Keratinocyte (primary cell): ENCODE measurements at regions not wholly inside any gene's neighbourhood (a gene's known extent, or its start where the extent isn't known, plus 50 kb on each side); places are given as distances from the start of the nearest gene placed in this dataset.

Source experiments
- DNase-seq: peaks from one replicate; pipeline ENCODE4 v3.0.0-alpha.2; 2011; ENCODE audit warnings: low read depth, missing footprints, low spot score
- FAIRE-seq: peaks from 2 replicates; lab custom pipeline; 2011; peaks lifted over from hg19 to GRCh38; lab: Jason Lieb, UNC
- H2AFZ ChIP-seq: 2 replicates; pipeline ENCODE4 v1.6.0; 2012; ENCODE audit warnings: low read length, control low read depth, inconsistent platforms; ENCODE audit not compliant: control insufficient read depth
- H3K27ac ChIP-seq: 2 replicates; pipeline ENCODE4 v1.5.1; 2011; ENCODE audit warnings: low read length; ENCODE audit not compliant: control insufficient read depth, insufficient read depth
- H3K27me3 ChIP-seq: 3 replicates; pipeline ENCODE4 v1.6.0; 2011; ENCODE audit warnings: low read length; ENCODE audit not compliant: control insufficient read depth, insufficient read depth; ENCODE audit errors: extremely low read depth
- H3K36me3 ChIP-seq, 2 experiments: 2 replicates in 1 of 2; 3 replicates in 1 of 2; pipeline ENCODE4 v1.5.1; 2011; ENCODE audit warnings: low read length in 2 of 2, mild to moderate bottlenecking in 1 of 2; ENCODE audit not compliant: control insufficient read depth in 2 of 2, insufficient read depth in 2 of 2; ENCODE audit errors: extremely low read depth in 1 of 2
- H3K4me1 ChIP-seq: 3 replicates; pipeline ENCODE4 v1.5.1; 2011; ENCODE audit warnings: low read length; ENCODE audit not compliant: control insufficient read depth, insufficient read depth; ENCODE audit errors: extremely low read depth
- H3K4me2 ChIP-seq: 3 replicates; pipeline ENCODE4 v1.6.0; 2011; ENCODE audit warnings: low read depth, low read length; ENCODE audit not compliant: control insufficient read depth, insufficient read depth; ENCODE audit errors: extremely low read depth
- H3K4me3 ChIP-seq, 3 experiments: fragments of 200-600 bp in 1 of 3; sonication (generic) in 1 of 3; 2 replicates in 2 of 3; 3 replicates in 1 of 3; pipeline ENCODE4 v1.5.1; 2011 to 2016; ENCODE audit warnings: low read length in 3 of 3, mild to moderate bottlenecking in 3 of 3, control low read depth in 2 of 3, inconsistent platforms in 1 of 3, low read depth in 1 of 3, mixed read lengths in 1 of 3, mixed run types in 1 of 3, moderate library complexity in 1 of 3; ENCODE audit not compliant: control insufficient read depth in 2 of 3, insufficient read depth in 2 of 3; ENCODE audit errors: extremely low read depth in 1 of 3
- H3K79me2 ChIP-seq: 2 replicates; pipeline ENCODE4 v1.6.0; 2012; ENCODE audit warnings: low read length; ENCODE audit not compliant: control insufficient read depth, insufficient read depth
- H3K9ac ChIP-seq: 3 replicates; pipeline ENCODE4 v1.6.0; 2011; ENCODE audit warnings: low read length; ENCODE audit not compliant: control insufficient read depth, insufficient read depth; ENCODE audit errors: extremely low read depth
- H3K9me1 ChIP-seq: 3 replicates; pipeline ENCODE4 v1.6.0; 2011; ENCODE audit warnings: low read length; ENCODE audit not compliant: control insufficient read depth, insufficient read depth; ENCODE audit errors: extremely low read depth
- H3K9me3 ChIP-seq: 2 replicates; pipeline ENCODE4 v1.5.1; 2012; ENCODE audit warnings: low read depth, low read length; ENCODE audit not compliant: control insufficient read depth
- H4K20me1 ChIP-seq: 3 replicates; pipeline ENCODE4 v1.6.0; 2011; ENCODE audit warnings: low read length; ENCODE audit not compliant: control insufficient read depth, insufficient read depth; ENCODE audit errors: extremely low read depth
- EZH2 ChIP-seq: IDR thresholded peaks from one replicate; pipeline ENCODE4 v1.6.1; 2012; ENCODE audit warnings: inconsistent platforms, mild to moderate bottlenecking, low read length, moderate library complexity
- dilution Hi-C: fragments of 300-500 bp; cut with MboI; formaldehyde crosslinking; loops from one replicate; pipeline ENCODE4 v1.7.0; 2020; ENCODE audit warnings: low sequenced_read_pairs; ENCODE audit not compliant: extremely low pct_ligation_motif_present
- TF ChIP-seq, protein P1 (sequence below), 3 experiments: IDR thresholded peaks in 1 of 3; conservative IDR thresholded peaks in 1 of 3; optimal IDR thresholded peaks in 1 of 3; 2 replicates in 2 of 3; 3 replicates in 1 of 3; pipeline versions ENCODE3 to v1.5.1; 2011; ENCODE audit warnings: low read length in 3 of 3, mild to moderate bottlenecking in 3 of 3, moderate library complexity in 2 of 3, control low read depth in 1 of 3, inconsistent platforms in 1 of 3; ENCODE audit not compliant: insufficient read depth in 2 of 3; ENCODE audit errors: extremely low read depth in 1 of 3

DNA sequence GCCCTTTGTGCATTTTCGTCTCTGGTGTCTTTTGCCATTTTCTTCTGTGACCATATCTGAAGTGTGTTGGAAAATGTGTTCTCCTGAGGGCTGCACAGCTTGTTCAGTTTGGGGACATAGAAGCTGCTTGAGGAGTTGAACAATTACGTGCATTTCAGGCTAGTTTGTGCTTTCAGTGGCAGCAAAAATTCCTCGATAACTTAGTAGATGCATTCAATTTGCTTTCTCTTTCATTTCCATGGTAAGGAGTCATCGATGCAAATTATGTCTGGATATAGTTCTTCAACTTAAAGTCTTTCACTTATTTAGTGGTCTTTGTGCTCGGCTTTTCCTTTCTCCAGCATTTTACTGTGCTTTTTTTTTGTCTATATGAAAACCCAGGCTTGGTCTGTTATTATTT lies 441.5 kb downstream of the PLA2G4A start:
- no peak overlapping the region for H3K27ac ChIP-seq
- TF ChIP-seq, protein P1, sequence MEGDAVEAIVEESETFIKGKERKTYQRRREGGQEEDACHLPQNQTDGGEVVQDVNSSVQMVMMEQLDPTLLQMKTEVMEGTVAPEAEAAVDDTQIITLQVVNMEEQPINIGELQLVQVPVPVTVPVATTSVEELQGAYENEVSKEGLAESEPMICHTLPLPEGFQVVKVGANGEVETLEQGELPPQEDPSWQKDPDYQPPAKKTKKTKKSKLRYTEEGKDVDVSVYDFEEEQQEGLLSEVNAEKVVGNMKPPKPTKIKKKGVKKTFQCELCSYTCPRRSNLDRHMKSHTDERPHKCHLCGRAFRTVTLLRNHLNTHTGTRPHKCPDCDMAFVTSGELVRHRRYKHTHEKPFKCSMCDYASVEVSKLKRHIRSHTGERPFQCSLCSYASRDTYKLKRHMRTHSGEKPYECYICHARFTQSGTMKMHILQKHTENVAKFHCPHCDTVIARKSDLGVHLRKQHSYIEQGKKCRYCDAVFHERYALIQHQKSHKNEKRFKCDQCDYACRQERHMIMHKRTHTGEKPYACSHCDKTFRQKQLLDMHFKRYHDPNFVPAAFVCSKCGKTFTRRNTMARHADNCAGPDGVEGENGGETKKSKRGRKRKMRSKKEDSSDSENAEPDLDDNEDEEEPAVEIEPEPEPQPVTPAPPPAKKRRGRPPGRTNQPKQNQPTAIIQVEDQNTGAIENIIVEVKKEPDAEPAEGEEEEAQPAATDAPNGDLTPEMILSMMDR (optimal IDR thresholded peaks at IDR 0.05 in 1 of 3, IDR thresholded peaks at IDR 0.05 in 1 of 3, conservative IDR thresholded peaks at IDR 0.05 in 1 of 3; ENCODE audit: extremely low read depth in 1 of 3, insufficient read depth in 2 of 3, low read length in 3 of 3), result no peak
- TF ChIP-seq EZH2, result no peak
- H4K20me1 ChIP-seq, result no peaks in the 10 kb centered on the region
- H3K9me3 ChIP-seq, result no peaks in the 10 kb centered on the region
- H3K79me2 ChIP-seq, result no peaks in the 10 kb centered on the region
- no peaks in the 10 kb centered on the region for H3K27me3 ChIP-seq
- H3K4me3 ChIP-seq, result no peak overlapping the region
- no peak overlapping the region for H3K9ac ChIP-seq
- dilution Hi-C loops, result no loop called here
- no peak overlapping the region for H2AFZ ChIP-seq
- H3K4me2 ChIP-seq, result no peak overlapping the region
- H3K36me3 ChIP-seq, result no peaks in the 10 kb centered on the region
- DNase-seq (no peak), FAIRE-seq (no peak)
- H3K9me1 ChIP-seq, result no peaks in the 10 kb centered on the region
- no peaks in the 10 kb centered on the region for H3K4me1 ChIP-seq

DNA sequence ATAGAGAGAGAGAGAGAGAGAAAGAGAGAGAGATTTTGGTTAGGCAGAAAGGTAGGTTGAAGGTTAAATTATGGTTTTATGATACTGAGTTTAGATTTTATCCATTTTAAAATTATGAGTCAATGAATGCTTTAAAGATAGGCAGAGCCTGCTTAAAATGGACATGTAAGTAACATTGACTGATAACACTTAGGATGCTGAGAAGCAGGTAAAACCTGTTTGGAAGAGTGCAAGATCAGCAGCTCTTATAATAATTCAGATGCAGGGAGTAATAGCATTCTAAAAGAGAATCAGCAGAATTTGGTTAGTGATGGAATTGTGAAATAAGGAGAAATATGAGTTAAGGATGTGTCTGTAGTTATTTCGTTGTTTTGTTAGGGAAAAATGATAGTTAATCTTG lies 446.6 kb downstream of the PLA2G4A start:
- Histone ChIP-seq H3K9ac (no peak overlapping the region), H3K79me2 (no peaks in the 10 kb centered on the region), H3K4me3 (no peak overlapping the region), H3K9me1 (no peaks in the 10 kb centered on the region), H3K4me2 (no peak overlapping the region), H3K27ac (no peak overlapping the region), H3K4me1 (no peaks in the 10 kb centered on the region), H3K36me3 (no peaks in the 10 kb centered on the region), H3K9me3 (no peaks in the 10 kb centered on the region), H2AFZ (no peak overlapping the region), H3K27me3 (no peaks in the 10 kb centered on the region), H4K20me1 (no peaks in the 10 kb centered on the region)
- DNase-seq, result no peak
- FAIRE-seq, result no peak
- no peak for TF ChIP-seq EZH2
- TF ChIP-seq, protein P1 (optimal IDR thresholded peaks at IDR 0.05 in 1 of 3, IDR thresholded peaks at IDR 0.05 in 1 of 3, conservative IDR thresholded peaks at IDR 0.05 in 1 of 3; ENCODE audit: extremely low read depth in 1 of 3, insufficient read depth in 2 of 3, low read length in 3 of 3), result no peak
- dilution Hi-C loops, result no loop called here
